ENCODE measurements at regions not wholly inside any gene's neighbourhood (a gene's known extent, or its start where the extent isn't known, plus 50 kb on each side); places are given as distances from the start of the nearest gene placed in this dataset.

GRCh38 chr1:64378826-64379225 is 91.1 kb upstream of the CACHD1 start:
- no peak for TF ChIP-seq POLR2A (IDR thresholded peaks at IDR 0.05; ENCODE audit: low read length)
- TF ChIP-seq GATA1 (IDR thresholded peaks at IDR 0.05; ENCODE audit: low read depth, low read length): no peak
